Retinal pigment epithelial cell (primary cell): ENCODE measurements at regions not wholly inside any gene's neighbourhood (a gene's known extent, or its start where the extent isn't known, plus 50 kb on each side); places are given as distances from the start of the nearest gene placed in this dataset.

Experiments used
- DNase-seq: peaks from one replicate; pipeline ENCODE4 v3.0.0-alpha.2; 2010; ENCODE audit warnings: low read depth
- H3K4me3 ChIP-seq: 2 replicates; pipeline ENCODE4 v1.5.1; 2011; ENCODE audit warnings: mild to moderate bottlenecking, low read length, control low read depth, moderate library complexity
- TF ChIP-seq, protein P1 (sequence below): conservative IDR thresholded peaks from 2 replicates; pipeline ENCODE4 v1.5.1; 2011; ENCODE audit warnings: low read depth, low read length, control low read depth, inconsistent platforms

DNA sequence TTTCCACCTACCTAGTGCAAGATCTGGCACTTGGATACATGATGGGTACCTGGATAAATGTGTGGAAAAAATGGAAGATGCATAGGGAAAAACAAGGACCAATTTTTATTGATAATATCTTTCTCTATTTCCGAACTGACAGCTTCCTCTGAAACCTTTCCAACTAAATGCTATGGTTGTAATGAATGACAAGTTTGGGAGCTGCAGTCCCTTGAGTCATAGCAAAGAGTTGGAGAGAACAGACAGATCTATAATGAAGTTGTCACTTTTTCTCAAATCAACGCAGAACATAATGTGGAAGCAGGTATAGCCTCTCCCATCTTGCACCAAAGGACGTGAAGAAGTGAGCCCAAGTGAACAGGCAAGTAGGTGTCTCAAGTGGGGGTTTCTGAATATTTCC, 296.5 kb upstream of the KAZN start:
- TF ChIP-seq, protein P1, sequence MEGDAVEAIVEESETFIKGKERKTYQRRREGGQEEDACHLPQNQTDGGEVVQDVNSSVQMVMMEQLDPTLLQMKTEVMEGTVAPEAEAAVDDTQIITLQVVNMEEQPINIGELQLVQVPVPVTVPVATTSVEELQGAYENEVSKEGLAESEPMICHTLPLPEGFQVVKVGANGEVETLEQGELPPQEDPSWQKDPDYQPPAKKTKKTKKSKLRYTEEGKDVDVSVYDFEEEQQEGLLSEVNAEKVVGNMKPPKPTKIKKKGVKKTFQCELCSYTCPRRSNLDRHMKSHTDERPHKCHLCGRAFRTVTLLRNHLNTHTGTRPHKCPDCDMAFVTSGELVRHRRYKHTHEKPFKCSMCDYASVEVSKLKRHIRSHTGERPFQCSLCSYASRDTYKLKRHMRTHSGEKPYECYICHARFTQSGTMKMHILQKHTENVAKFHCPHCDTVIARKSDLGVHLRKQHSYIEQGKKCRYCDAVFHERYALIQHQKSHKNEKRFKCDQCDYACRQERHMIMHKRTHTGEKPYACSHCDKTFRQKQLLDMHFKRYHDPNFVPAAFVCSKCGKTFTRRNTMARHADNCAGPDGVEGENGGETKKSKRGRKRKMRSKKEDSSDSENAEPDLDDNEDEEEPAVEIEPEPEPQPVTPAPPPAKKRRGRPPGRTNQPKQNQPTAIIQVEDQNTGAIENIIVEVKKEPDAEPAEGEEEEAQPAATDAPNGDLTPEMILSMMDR = no peak
- no peak for DNase-seq

DNA sequence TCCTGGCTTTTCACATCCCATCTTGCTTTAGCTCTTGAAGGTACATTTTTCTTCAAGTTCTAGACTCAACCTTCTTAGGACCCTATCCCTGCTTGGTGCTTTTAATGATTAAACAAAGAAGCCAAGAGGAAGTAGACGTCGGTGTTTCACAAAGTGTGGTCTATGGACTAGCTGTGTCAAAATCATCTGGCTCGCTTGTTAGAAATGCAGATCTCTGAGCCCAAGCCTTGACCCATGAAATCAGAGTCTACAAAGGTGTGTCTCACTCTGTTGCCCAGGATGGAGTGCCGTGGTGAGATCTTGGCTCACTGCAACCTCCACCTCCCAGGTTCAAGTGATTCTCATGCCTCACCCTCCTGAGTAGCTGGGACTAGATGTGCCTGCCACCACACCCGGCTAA, 295.5 kb upstream of the KAZN start:
- TF ChIP-seq, protein P1 = no peak
- no peak for DNase-seq
- H3K4me3 ChIP-seq = no peak overlapping the region

More for the DNA sequence above, 296.5 kb upstream of the KAZN start:
- no peak overlapping the region for H3K4me3 ChIP-seq

DNA sequence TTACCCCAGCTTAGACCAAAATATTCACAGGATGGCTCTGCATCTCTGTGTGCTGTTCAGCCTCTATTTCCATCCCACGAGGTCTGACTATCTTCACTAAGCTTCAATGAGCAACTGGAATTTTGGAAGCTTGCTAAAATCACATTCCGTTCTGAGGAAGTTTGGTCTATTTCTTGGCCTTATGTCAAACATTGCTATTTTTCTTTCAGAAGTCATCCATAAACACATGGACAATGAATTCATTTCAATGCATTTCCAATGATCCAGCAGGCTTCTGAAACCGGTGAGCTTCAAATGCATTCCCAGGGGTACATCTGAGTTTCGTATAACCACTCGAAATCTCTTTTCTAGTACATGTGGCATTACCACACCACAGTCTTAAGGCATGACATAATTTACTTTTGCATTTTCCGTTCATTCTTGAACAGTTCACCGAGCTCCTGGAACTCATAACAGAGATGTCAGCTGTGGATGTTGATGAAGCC, 294.1 kb upstream of the KAZN start:
- H3K4me3 ChIP-seq = no peak overlapping the region
- TF ChIP-seq, protein P1 = no peak
- DNase-seq = peak; percentile 50

DNA sequence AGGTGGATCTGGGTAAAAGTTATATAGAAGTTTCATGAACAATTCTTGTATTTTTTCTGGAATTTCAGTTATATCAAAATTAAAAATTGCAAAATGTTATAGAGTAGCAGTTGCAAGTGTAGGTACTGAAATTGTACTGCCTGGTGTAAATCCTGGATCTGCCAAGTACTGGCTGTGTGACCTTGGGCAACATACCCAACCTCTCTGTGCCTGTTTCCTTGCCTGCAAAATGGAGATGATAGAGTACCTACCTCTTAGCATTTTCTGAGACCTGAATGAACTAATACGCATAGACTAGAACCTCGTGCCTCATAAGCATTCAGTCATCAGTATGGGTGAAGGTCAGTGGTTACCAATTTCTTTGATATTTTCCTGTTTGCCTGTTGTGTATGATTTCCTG, 290.0 kb upstream of the KAZN start:
- TF ChIP-seq, protein P1 = no peak
- no peak overlapping the region for H3K4me3 ChIP-seq
- DNase-seq = no peak

DNA sequence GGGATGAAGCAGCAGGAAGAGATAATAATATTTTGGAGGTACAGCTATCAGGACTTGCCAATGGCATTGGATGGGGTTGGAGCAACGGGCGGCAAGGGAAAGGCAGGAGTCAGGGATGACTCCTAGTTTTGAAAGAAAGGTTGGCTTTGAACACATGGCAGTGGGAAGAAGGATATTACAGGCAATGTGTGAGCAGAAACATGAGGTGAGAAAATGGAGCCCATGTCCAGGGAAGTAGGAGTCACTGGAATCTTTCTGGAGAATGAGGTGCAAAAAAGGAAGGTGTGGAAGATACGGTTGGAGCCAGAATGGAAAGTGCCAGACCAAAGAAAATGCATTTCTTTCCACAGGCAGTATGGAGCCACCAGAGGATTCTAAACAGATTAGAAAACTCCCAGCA, 288.5 kb upstream of the KAZN start:
- TF ChIP-seq, protein P1 = no peak
- no peak overlapping the region for H3K4me3 ChIP-seq
- DNase-seq = no peak

DNA sequence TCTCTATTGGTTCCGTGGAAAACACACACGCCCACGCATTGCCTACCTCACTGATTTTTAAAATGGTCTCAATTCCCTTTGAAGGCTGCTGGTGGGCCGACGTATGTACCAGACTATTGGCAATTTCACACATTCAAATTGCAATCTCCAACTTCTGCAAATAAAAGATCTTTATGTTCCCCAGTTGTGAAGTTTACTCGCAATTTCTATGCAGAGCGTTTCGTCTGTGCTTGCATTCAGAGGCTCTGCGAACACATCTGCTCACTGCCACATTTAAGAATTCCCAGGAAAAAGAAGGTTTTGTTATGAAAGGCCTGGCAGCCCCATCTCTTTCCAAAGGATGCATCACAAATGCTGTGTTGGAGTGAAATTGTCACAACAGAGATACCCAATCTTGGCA, 288.0 kb upstream of the KAZN start:
- DNase-seq = no peak
- no peak overlapping the region for H3K4me3 ChIP-seq
- TF ChIP-seq, protein P1 = no peak

DNA sequence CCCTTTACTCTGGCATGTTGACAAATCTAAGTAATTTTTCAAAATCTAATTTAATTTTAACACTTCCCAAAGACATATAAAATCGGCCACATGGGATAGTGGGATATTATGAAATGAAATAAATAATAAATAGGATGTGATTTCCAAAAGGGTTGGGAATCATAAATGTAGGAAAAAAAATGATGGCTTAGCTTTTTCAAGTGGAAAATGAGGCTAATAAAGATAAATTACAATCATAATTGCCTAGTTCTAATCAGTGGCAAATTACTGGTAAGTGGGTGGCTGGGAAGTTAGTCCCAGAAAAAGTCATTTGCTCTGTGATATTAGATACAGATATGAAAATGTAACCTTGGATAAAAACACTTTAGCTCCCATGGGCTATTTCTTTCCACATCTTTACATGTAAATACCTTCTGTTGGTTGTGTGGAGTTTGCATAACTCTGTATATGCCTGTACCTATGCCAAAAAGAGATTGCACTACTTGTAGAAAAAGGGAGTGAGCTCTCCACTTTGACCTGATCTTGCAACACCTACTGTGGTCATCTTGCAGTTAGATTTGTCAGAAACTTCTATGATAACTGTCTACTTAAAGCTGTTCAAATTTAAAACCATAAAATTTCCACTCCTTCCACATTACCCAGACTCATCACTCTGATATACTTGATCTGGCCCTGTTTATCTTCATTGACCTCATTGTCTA, 284.6 kb upstream of the KAZN start:
- DNase-seq = no peak

More for the DNA sequence above, 284.6 kb upstream of the KAZN start:
- TF ChIP-seq, protein P1 = no peak
- H3K4me3 ChIP-seq = no peak overlapping the region
